ENCODE measurements at regions not wholly inside any gene's neighbourhood (a gene's known extent, or its start where the extent isn't known, plus 50 kb on each side); places are given as distances from the start of the nearest gene placed in this dataset.

DNA sequence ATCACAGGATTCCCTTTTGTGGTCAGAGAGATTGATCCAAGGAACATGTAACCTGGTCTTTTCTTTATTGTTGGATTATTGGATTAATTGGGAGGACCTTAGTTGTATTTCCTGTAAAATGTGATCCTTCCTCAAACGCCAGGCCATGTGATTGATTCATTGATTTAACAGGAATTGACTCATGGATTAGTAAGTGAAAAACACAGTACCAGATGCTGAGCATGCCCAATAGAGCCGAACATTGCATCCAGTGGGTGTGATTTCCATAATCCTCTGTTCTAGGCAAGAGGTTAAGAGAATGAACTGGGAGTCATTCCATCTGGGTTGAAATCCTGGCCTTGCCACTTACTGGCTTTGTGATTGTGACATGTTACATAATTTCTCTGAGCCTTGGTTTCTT lies 522.3 kb downstream of the MAT2B start:
- H3K4me3 Mint-ChIP-seq (ENCODE audit: unreplicated experiment), result no peak overlapping the region
- no peak overlapping the region for H3K27ac Mint-ChIP-seq (ENCODE audit: low read depth, unreplicated experiment)
- ChIA-PET CTCF (interaction anchor here (1.0 kb wide), 1 partner anchor 15 kb away, joined by 3 read pairs; no protein-coding TSS in a partner anchor), POLR2A (no interaction called here)
- H3K9me3 Mint-ChIP-seq (ENCODE audit: unreplicated experiment), result no peaks in the 10 kb centered on the region
- intact Hi-C loops (cut with micrococcal nuclease), result no loop called here
- no peak for TF ChIP-seq CTCF (IDR thresholded peaks at IDR 0.05; ENCODE audit: unreplicated experiment)
- no peaks in the 10 kb centered on the region for H3K4me1 Mint-ChIP-seq (ENCODE audit: insufficient read depth, unreplicated experiment)
- no peak for DNase-seq (ENCODE audit: unreplicated experiment)
- H3K36me3 Mint-ChIP-seq (ENCODE audit: insufficient read depth, unreplicated experiment), result no peaks in the 10 kb centered on the region
- BruUV-seq (replicated peaks), result no TSS peak
- H3K27me3 Mint-ChIP-seq (ENCODE audit: insufficient read depth, unreplicated experiment), result no peaks in the 10 kb centered on the region

- Mint-ChIP-seq H3K36me3 (ENCODE audit: insufficient read depth, unreplicated experiment) (no peaks in the 10 kb centered on the region), H3K4me3 (ENCODE audit: unreplicated experiment) (no peak overlapping the region), H3K4me1 (ENCODE audit: insufficient read depth, unreplicated experiment) (no peaks in the 10 kb centered on the region), H3K9me3 (ENCODE audit: unreplicated experiment) (no peaks in the 10 kb centered on the region), H3K27ac (ENCODE audit: low read depth, unreplicated experiment) (no peak overlapping the region), H3K27me3 (ENCODE audit: insufficient read depth, unreplicated experiment) (no peaks in the 10 kb centered on the region)
- ChIA-PET CTCF (interaction anchor here (0.7 to 1.9 kb wide), 3 partner anchors 14 to 466 kb away, joined by 3 to 5 read pairs (median 3); no protein-coding TSS in a partner anchor), POLR2A (interaction anchor here (0.6 kb wide), 1 partner anchor 383 kb away, joined by 3 read pairs; no protein-coding TSS in a partner anchor)
- no peak for TF ChIP-seq CTCF (IDR thresholded peaks at IDR 0.05; ENCODE audit: unreplicated experiment)
- no peak for DNase-seq (ENCODE audit: unreplicated experiment)
- intact Hi-C loops (cut with micrococcal nuclease), result no loop called here
- no TSS peak for BruUV-seq (replicated peaks)
Measured at GRCh38 chr5:164038128-164038783, 532.8 kb downstream of the MAT2B start.

- CTCF ChIA-PET, result interaction anchor here (0.6 to 2.4 kb wide), 2 partner anchors 463 to 734 kb away, joined by 3 to 10 read pairs; no protein-coding TSS in a partner anchor
- intact Hi-C loops (cut with micrococcal nuclease), result no loop called here
- no peak for DNase-seq (ENCODE audit: unreplicated experiment)
- BruUV-seq (replicated peaks), result no TSS peak
- Mint-ChIP-seq H3K4me1 (ENCODE audit: insufficient read depth, unreplicated experiment) (no peaks in the 10 kb centered on the region), H3K27me3 (ENCODE audit: insufficient read depth, unreplicated experiment) (no peaks in the 10 kb centered on the region), H3K9me3 (ENCODE audit: unreplicated experiment) (no peaks in the 10 kb centered on the region), H3K4me3 (ENCODE audit: unreplicated experiment) (no peak overlapping the region), H3K27ac (ENCODE audit: low read depth, unreplicated experiment) (no peak overlapping the region), H3K36me3 (ENCODE audit: insufficient read depth, unreplicated experiment) (no peaks in the 10 kb centered on the region)
- POLR2A ChIA-PET, result no interaction called here
- no peak for TF ChIP-seq CTCF (IDR thresholded peaks at IDR 0.05; ENCODE audit: unreplicated experiment)
Measured at GRCh38 chr5:164041105-164041504, 535.7 kb downstream of the MAT2B start.

GRCh38 chr5:164048359-164048926 lies 543.0 kb downstream of the MAT2B start:
- POLR2A ChIA-PET, result no interaction called here
- H3K4me1 Mint-ChIP-seq (ENCODE audit: insufficient read depth, unreplicated experiment), result no peaks in the 10 kb centered on the region
- intact Hi-C loops (cut with micrococcal nuclease), result loop anchor here (1.0 kb wide), 5 partner anchors 352 to 1161 kb away; no protein-coding TSS in a partner anchor
- H3K9me3 Mint-ChIP-seq (ENCODE audit: unreplicated experiment), result no peaks in the 10 kb centered on the region
- CTCF ChIA-PET, result interaction anchor here (0.6 to 3.2 kb wide), 12 partner anchors 12 to 1160 kb away, joined by 3 to 31 read pairs (median 3); no protein-coding TSS in a partner anchor
- no TSS peak for BruUV-seq (replicated peaks)
- H3K4me3 Mint-ChIP-seq (ENCODE audit: unreplicated experiment), result no peak overlapping the region
- peak; percentile 61 for TF ChIP-seq CTCF (IDR thresholded peaks at IDR 0.05; ENCODE audit: unreplicated experiment)
- peak; percentile 45 for DNase-seq (ENCODE audit: unreplicated experiment)
- H3K36me3 Mint-ChIP-seq (ENCODE audit: insufficient read depth, unreplicated experiment), result no peaks in the 10 kb centered on the region
- no peak overlapping the region for H3K27ac Mint-ChIP-seq (ENCODE audit: low read depth, unreplicated experiment)
- H3K27me3 Mint-ChIP-seq (ENCODE audit: insufficient read depth, unreplicated experiment), result no peaks in the 10 kb centered on the region

All from MCF 10A (cell line).